IPS-NIHi11 (cell line): ENCODE measurements at regions not wholly inside any gene's neighbourhood (a gene's known extent, or its start where the extent isn't known, plus 50 kb on each side); places are given as distances from the start of the nearest gene placed in this dataset.
A peak's percentile ranks its signal among the peaks of the same experiment; 100 is the strongest.

ENCODE experiments used
- DNase-seq: peaks from one replicate; pipeline ENCODE4 v3.0.0; 2012; ENCODE audit warnings: mixed read lengths, low spot score

- no peak for DNase-seq
These were observed 224.9 kb upstream of the ZNF717 start for GRCh38 chr3:76010252-76010651.

- peak; percentile 9 for DNase-seq
These were observed 225.8 kb upstream of the ZNF717 start for GRCh38 chr3:76011121-76011520.

- no peak for DNase-seq
These were observed 230.1 kb upstream of the ZNF717 start for GRCh38 chr3:76015496-76015895.

GRCh38 chr3:76016111-76016510, 230.8 kb upstream of the ZNF717 start:
- no peak for DNase-seq

GRCh38 chr3:76016769-76017439, 231.6 kb upstream of the ZNF717 start:
- no peak for DNase-seq

GRCh38 chr3:76021376-76021775, 236.0 kb upstream of the ZNF717 start:
- DNase-seq: no peak

GRCh38 chr3:76024640-76025039, 239.3 kb upstream of the ZNF717 start:
- peak; percentile 28 for DNase-seq

- no peak for DNase-seq
These were observed 240.2 kb upstream of the ZNF717 start for GRCh38 chr3:76025561-76025960.

- DNase-seq: no peak
These were observed 241.0 kb upstream of the ZNF717 start for GRCh38 chr3:76026379-76026778.

- DNase-seq: no peak
These were observed 243.4 kb upstream of the ZNF717 start for GRCh38 chr3:76028774-76029173.

GRCh38 chr3:76034649-76035048, 249.3 kb upstream of the ZNF717 start:
- DNase-seq: peak; percentile 10

- no peak for DNase-seq
These were observed 249.8 kb upstream of the ZNF717 start for GRCh38 chr3:76035117-76035516.

GRCh38 chr3:76038949-76039348, 253.6 kb upstream of the ZNF717 start:
- DNase-seq: peak; percentile 17

GRCh38 chr3:76039431-76039830, 254.1 kb upstream of the ZNF717 start:
- DNase-seq: no peak

GRCh38 chr3:76040946-76041345, 255.6 kb upstream of the ZNF717 start:
- DNase-seq: no peak

GRCh38 chr3:76043746-76044145, 258.4 kb upstream of the ZNF717 start:
- peak; percentile 37 for DNase-seq

- no peak for DNase-seq
These were observed 259.6 kb upstream of the ZNF717 start for GRCh38 chr3:76044601-76045600.

- DNase-seq: no peak
These were observed 262.0 kb upstream of the ZNF717 start for GRCh38 chr3:76047368-76047767.

GRCh38 chr3:76049776-76050175, 264.4 kb upstream of the ZNF717 start:
- no peak for DNase-seq

- no peak for DNase-seq
These were observed 265.8 kb upstream of the ZNF717 start for GRCh38 chr3:76051145-76051544.

- no peak for DNase-seq
These were observed 269.1 kb upstream of the ZNF717 start for GRCh38 chr3:76054404-76054803.

GRCh38 chr3:76061654-76062053, 276.3 kb upstream of the ZNF717 start:
- no peak for DNase-seq

- no peak for DNase-seq
These were observed 277.7 kb upstream of the ZNF717 start for GRCh38 chr3:76063019-76063418.
